ENCODE measurements at regions not wholly inside any gene's neighbourhood (a gene's known extent, or its start where the extent isn't known, plus 50 kb on each side); places are given as distances from the start of the nearest gene placed in this dataset.

DNA sequence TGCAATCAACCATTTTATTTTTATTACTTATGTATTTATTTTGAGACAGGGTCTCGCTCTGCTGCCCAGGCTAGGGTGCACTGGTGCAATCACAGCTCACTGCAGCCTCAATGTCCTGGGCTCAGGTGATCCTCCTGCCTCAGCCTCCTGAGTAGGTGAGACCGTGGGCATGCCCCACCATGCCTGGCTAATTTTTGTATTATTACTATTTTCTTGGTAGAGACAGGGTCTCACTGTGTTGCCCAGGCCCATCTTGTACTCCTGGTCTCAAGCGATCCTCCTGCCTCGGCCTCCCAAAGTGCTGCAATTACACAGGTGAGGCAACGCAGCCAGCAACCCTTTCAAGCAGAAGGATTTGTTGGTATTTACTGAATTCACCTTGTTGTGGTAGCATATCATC lies 60.3 kb upstream of the PPP2R3B start:
- TF ChIP-seq EP300 (IDR thresholded peaks at IDR 0.05) (no peak), CTCF (IDR thresholded peaks at IDR 0.05) (no peak)

Measured in sigmoid colon (tissue), 4 donors.